IMR-90 (cell line): ENCODE measurements at regions not wholly inside any gene's neighbourhood (a gene's known extent, or its start where the extent isn't known, plus 50 kb on each side); places are given as distances from the start of the nearest gene placed in this dataset.

Experiments used
- ATAC-seq: fragments of 200-7000 bp; cut with Tn5 transposase; 2 replicates; pipeline ENCODE4 v1.9.1; 2020; ENCODE audit warnings: low read depth, mild to moderate bottlenecking, moderate library complexity
- BruUV-seq: library from RNA; stranded (reverse); fragments of 400-500 nt; replicated peaks from 2 replicates; lab custom pipeline; 2021; lab: Mats Ljungman, UMichigan
- CTCF ChIA-PET: fragments of 300-600 bp; formaldehyde crosslinking; extraction: SDS; loops from one replicate; lab custom pipeline; 2021; ENCODE audit warnings: antibody characterized with exemption; lab: Yijun Ruan, JAX
- POLR2A ChIA-PET: fragments of 300-600 bp; sonication (Branson Sonifier 250); formaldehyde crosslinking; loops from one replicate; lab custom pipeline; 2022; ENCODE audit warnings: antibody characterized with exemption; ENCODE audit not compliant: unreplicated experiment; lab: Charles Lee
- DNase-seq: peaks from one replicate; pipeline ENCODE4 v3.0.0; 2013
- H2AFZ ChIP-seq: replicated peaks from 2 replicates; pipeline ENCODE3; 2013; ENCODE audit warnings: low read length, mild to moderate bottlenecking; ENCODE audit not compliant: poor library complexity
- H2AK5ac ChIP-seq: 2 replicates; pipeline ENCODE4 v1.6.1; 2013; ENCODE audit warnings: low read depth, low read length, inconsistent platforms
- H2AK9ac ChIP-seq: replicated peaks from 2 replicates; pipeline ENCODE3; 2013; ENCODE audit warnings: mild to moderate bottlenecking, low read depth, low read length, moderate library complexity; ENCODE audit not compliant: poor library complexity
- H2BK120ac ChIP-seq: 2 replicates; pipeline ENCODE4 v1.6.1; 2013; ENCODE audit warnings: low read depth, low read length, inconsistent platforms
- H2BK15ac ChIP-seq: 3 replicates; pipeline ENCODE4 v1.6.1; 2013; ENCODE audit warnings: low read depth, low read length, inconsistent platforms
- H2BK20ac ChIP-seq: 2 replicates; pipeline ENCODE4 v1.6.1; 2013; ENCODE audit warnings: low read depth, mild to moderate bottlenecking, inconsistent platforms, low read length, moderate library complexity
- H2BK5ac ChIP-seq: 2 replicates; pipeline ENCODE4 v1.6.1; 2013; ENCODE audit warnings: mild to moderate bottlenecking, low read depth, low read length, inconsistent platforms; ENCODE audit not compliant: poor library complexity, severe bottlenecking
- H3K14ac ChIP-seq: replicated peaks from 2 replicates; pipeline ENCODE4 v1.6.1; 2013; ENCODE audit warnings: low read depth, low read length, inconsistent platforms
- H3K18ac ChIP-seq: 2 replicates; pipeline ENCODE4 v1.6.1; 2013; ENCODE audit warnings: low read depth, low read length, control low read depth
- H3K23ac ChIP-seq: 2 replicates; pipeline ENCODE4 v1.6.1; 2013; ENCODE audit warnings: low read depth, low read length, inconsistent platforms
- H3K27ac ChIP-seq: 2 replicates; pipeline ENCODE4 v1.5.1; 2013; ENCODE audit warnings: mild to moderate bottlenecking, control low read depth, low read length; ENCODE audit not compliant: insufficient read depth
- H3K27me3 ChIP-seq: 2 replicates; pipeline ENCODE4 v1.6.1; 2013; ENCODE audit warnings: low read length; ENCODE audit not compliant: control insufficient read depth, insufficient read depth
- H3K36me3 ChIP-seq: 2 replicates; pipeline ENCODE4 v1.6.1; 2013; ENCODE audit warnings: low read length, mixed read lengths; ENCODE audit not compliant: control insufficient read depth, insufficient read depth
- H3K4ac ChIP-seq: 2 replicates; pipeline ENCODE4 v1.6.1; 2013; ENCODE audit warnings: low read depth, low read length, inconsistent platforms
- H3K4me1 ChIP-seq: 2 replicates; pipeline ENCODE4 v1.6.1; 2013; ENCODE audit warnings: low read length, mixed read lengths; ENCODE audit not compliant: control insufficient read depth, insufficient read depth
- H3K4me2 ChIP-seq: 2 replicates; pipeline ENCODE4 v1.6.1; 2013; ENCODE audit warnings: low read depth, mild to moderate bottlenecking, control low read depth, low read length, moderate library complexity
- H3K4me3 ChIP-seq: 2 replicates; pipeline ENCODE4 v1.5.1; 2013; ENCODE audit warnings: low read depth, mild to moderate bottlenecking, control low read depth, low read length, moderate library complexity; ENCODE audit not compliant: insufficient read depth
- H3K56ac ChIP-seq: 2 replicates; pipeline ENCODE4 v1.6.1; 2013; ENCODE audit warnings: low read length, inconsistent platforms; ENCODE audit not compliant: insufficient read depth; ENCODE audit errors: extremely low read depth
- H3K79me1 ChIP-seq, 2 experiments: 2 replicates each; pipeline ENCODE4 v1.6.1; 2013; ENCODE audit warnings: low read length in 2 of 2, inconsistent platforms in 1 of 2, low read depth in 1 of 2
- H3K9ac ChIP-seq: 2 replicates; pipeline ENCODE4 v1.6.1; 2013; ENCODE audit warnings: low read depth, low read length, control low read depth
- H3K9me1 ChIP-seq: 2 replicates; pipeline ENCODE4 v1.6.1; 2013; ENCODE audit warnings: low read length, inconsistent platforms; ENCODE audit not compliant: insufficient read depth
- H3K9me3 ChIP-seq: 2 replicates; pipeline ENCODE4 v1.6.1; 2013; ENCODE audit warnings: low read length; ENCODE audit not compliant: control insufficient read depth, insufficient read depth
- H4K20me1 ChIP-seq: 2 replicates; pipeline ENCODE4 v1.6.1; 2013; ENCODE audit warnings: low read length, inconsistent platforms; ENCODE audit not compliant: insufficient read depth
- H4K5ac ChIP-seq: 2 replicates; pipeline ENCODE4 v1.6.1; 2013; ENCODE audit warnings: mild to moderate bottlenecking, low read depth, low read length, control low read depth
- H4K8ac ChIP-seq, 2 experiments: 2 replicates each; pipeline ENCODE4 v1.6.1; 2013; ENCODE audit warnings: low read depth in 2 of 2, low read length in 2 of 2, control low read depth in 1 of 2, inconsistent platforms in 1 of 2
- H4K91ac ChIP-seq: 2 replicates; pipeline ENCODE4 v1.6.1; 2013; ENCODE audit warnings: low read depth, low read length, inconsistent platforms; ENCODE audit not compliant: insufficient read depth
- BHLHE40 ChIP-seq: fragments of 150-350 bp; IDR thresholded peaks from 2 replicates; pipeline ENCODE4 v1.6.1; 2016; ENCODE audit warnings: mild to moderate bottlenecking, low read depth, low read length
- MAFK ChIP-seq: IDR thresholded peaks from 2 replicates; pipeline ENCODE4 v1.6.1; 2012; ENCODE audit warnings: low read depth, low read length, improper control_type of control experiment
- MAZ ChIP-seq: IDR thresholded peaks from 2 replicates; pipeline ENCODE4 v1.6.1; 2012; ENCODE audit warnings: low read depth, mild to moderate bottlenecking, low read length, improper control_type of control experiment, moderate library complexity, borderline replicate concordance
- NFE2L2 ChIP-seq: fragments of 150-350 bp; IDR thresholded peaks from 2 replicates; pipeline ENCODE4 v1.6.1; 2016; ENCODE audit warnings: low read depth, mild to moderate bottlenecking, low read length
- RAD21 ChIP-seq: IDR thresholded peaks from 2 replicates; pipeline ENCODE4 v1.6.1; 2012; ENCODE audit warnings: low read length, improper control_type of control experiment
- RFX5 ChIP-seq: IDR thresholded peaks from 2 replicates; pipeline ENCODE4 v1.8.0; 2012; ENCODE audit warnings: low read depth, mild to moderate bottlenecking, low read length, moderate library complexity
- SMC3 ChIP-seq: fragments of 150-350 bp; IDR thresholded peaks from 2 replicates; pipeline ENCODE4 v1.6.1; 2016; ENCODE audit warnings: low read depth, mild to moderate bottlenecking, antibody characterized with exemption, low read length, moderate library complexity
- WGBS, 2 experiments: methylation state at CpG; one replicate each; pipeline versions ENCODE4 v1.1.5 to v1.1.7; 2013; ENCODE audit warnings: missing lambda C conversion rate in 2 of 2; ENCODE audit not compliant: insufficient read length in 1 of 2; ENCODE audit errors: extremely low coverage in 2 of 2; 5-methylcytosine and 5-hydroxymethylcytosine counted together
- dilution Hi-C: fragments of 300-500 bp; cut with HindIII; formaldehyde crosslinking; loops from one replicate; pipeline ENCODE4 v1.14.3; 2018; ENCODE audit warnings: low sequenced_read_pairs; ENCODE audit not compliant: unreplicated experiment
- in situ Hi-C: fragments of 300-500 bp; cut with MboI; formaldehyde crosslinking; loops from 3 replicates; pipeline ENCODE4 v1.14.3; 2019; ENCODE audit warnings: low sequenced_read_pairs, inconsistent platforms, mixed read lengths
- intact Hi-C: fragments of 100-400 bp; cut with micrococcal nuclease; formaldehyde crosslinking; loops from 2 replicates; pipeline ENCODE4 v1.10.0; 2022
- TF ChIP-seq, protein P1 (sequence below): conservative IDR thresholded peaks from 2 replicates; pipeline ENCODE4 v1.5.1; 2012; ENCODE audit warnings: mild to moderate bottlenecking, low read depth, low read length, improper control_type of control experiment
- TF ChIP-seq, protein P2 (sequence below): fragments of 150-350 bp; IDR thresholded peaks from 2 replicates; pipeline ENCODE4 v1.6.1; 2016; ENCODE audit warnings: low read depth, mild to moderate bottlenecking, low read length, moderate library complexity, borderline replicate concordance

GRCh38 chr18:44629406-44629805, 51.3 kb upstream of the SETBP1 start:
- H3K9ac ChIP-seq: no peak overlapping the region
- no peaks in the 10 kb centered on the region for H3K9me3 ChIP-seq
- H2BK15ac ChIP-seq: no peak overlapping the region
- H3K9me1 ChIP-seq: no peaks in the 10 kb centered on the region
- dilution Hi-C loops: no loop called here
- no peak overlapping the region for H2AK5ac ChIP-seq
- H4K20me1 ChIP-seq: no peaks in the 10 kb centered on the region
- no peaks in the 10 kb centered on the region for H3K79me1 ChIP-seq
- no peak overlapping the region for H2AFZ ChIP-seq
- H2BK20ac ChIP-seq: no peak overlapping the region
- no peak overlapping the region for H3K4ac ChIP-seq
- no peaks in the 10 kb centered on the region for H3K4me1 ChIP-seq
- no peak for TF ChIP-seq NFE2L2
- TF ChIP-seq RFX5: no peak
- TF ChIP-seq SMC3: no peak
- TF ChIP-seq, protein P1, sequence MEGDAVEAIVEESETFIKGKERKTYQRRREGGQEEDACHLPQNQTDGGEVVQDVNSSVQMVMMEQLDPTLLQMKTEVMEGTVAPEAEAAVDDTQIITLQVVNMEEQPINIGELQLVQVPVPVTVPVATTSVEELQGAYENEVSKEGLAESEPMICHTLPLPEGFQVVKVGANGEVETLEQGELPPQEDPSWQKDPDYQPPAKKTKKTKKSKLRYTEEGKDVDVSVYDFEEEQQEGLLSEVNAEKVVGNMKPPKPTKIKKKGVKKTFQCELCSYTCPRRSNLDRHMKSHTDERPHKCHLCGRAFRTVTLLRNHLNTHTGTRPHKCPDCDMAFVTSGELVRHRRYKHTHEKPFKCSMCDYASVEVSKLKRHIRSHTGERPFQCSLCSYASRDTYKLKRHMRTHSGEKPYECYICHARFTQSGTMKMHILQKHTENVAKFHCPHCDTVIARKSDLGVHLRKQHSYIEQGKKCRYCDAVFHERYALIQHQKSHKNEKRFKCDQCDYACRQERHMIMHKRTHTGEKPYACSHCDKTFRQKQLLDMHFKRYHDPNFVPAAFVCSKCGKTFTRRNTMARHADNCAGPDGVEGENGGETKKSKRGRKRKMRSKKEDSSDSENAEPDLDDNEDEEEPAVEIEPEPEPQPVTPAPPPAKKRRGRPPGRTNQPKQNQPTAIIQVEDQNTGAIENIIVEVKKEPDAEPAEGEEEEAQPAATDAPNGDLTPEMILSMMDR: no peak
- TF ChIP-seq, protein P2, sequence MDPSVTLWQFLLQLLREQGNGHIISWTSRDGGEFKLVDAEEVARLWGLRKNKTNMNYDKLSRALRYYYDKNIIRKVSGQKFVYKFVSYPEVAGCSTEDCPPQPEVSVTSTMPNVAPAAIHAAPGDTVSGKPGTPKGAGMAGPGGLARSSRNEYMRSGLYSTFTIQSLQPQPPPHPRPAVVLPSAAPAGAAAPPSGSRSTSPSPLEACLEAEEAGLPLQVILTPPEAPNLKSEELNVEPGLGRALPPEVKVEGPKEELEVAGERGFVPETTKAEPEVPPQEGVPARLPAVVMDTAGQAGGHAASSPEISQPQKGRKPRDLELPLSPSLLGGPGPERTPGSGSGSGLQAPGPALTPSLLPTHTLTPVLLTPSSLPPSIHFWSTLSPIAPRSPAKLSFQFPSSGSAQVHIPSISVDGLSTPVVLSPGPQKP: no peak
- TF ChIP-seq MAFK: no peak
- TF ChIP-seq RAD21: no peak
- TF ChIP-seq MAZ: no peak
- TF ChIP-seq BHLHE40: no peak
- H3K27me3 ChIP-seq: no peaks in the 10 kb centered on the region; the same call in 1 of the 2 replicates
- H3K23ac ChIP-seq: no peak overlapping the region
- no peak for DNase-seq
- in situ Hi-C loops: no loop called here
- H3K36me3 ChIP-seq: no peaks in the 10 kb centered on the region
- no peak overlapping the region for H3K27ac ChIP-seq
- H3K14ac ChIP-seq: no peak overlapping the region
- CTCF ChIA-PET: no interaction called here
- no peak overlapping the region for H3K4me2 ChIP-seq
- no peak overlapping the region for H3K4me3 ChIP-seq
- BruUV-seq: no TSS peak
- H3K56ac ChIP-seq: no peak overlapping the region
- H2BK120ac ChIP-seq: no peak overlapping the region
- no peak overlapping the region for H4K5ac ChIP-seq
- intact Hi-C loops: no loop called here
- H2BK5ac ChIP-seq: no peak overlapping the region
- no peak overlapping the region for H3K18ac ChIP-seq
- POLR2A ChIA-PET: no interaction called here
- ATAC-seq: no peak
- H2AK9ac ChIP-seq: no peak overlapping the region
- WGBS, 2 experiments: no CpG with 5 or more reads among the region's 1 CpG
- H4K91ac ChIP-seq: no peak overlapping the region
- H4K8ac ChIP-seq: no peak overlapping the region
